HEK293T (cell line): ENCODE measurements at regions not wholly inside any gene's neighbourhood (a gene's known extent, or its start where the extent isn't known, plus 50 kb on each side); places are given as distances from the start of the nearest gene placed in this dataset.

Experiments
- CTCF ChIA-PET: fragments of 350-600 bp; formaldehyde crosslinking; extraction: SDS; loops from one replicate; lab custom pipeline; 2021; ENCODE audit warnings: antibody characterized with exemption, inconsistent platforms; lab: Yijun Ruan, JAX
- POLR2A ChIA-PET: fragments of 350-600 bp; formaldehyde crosslinking; extraction: SDS; loops from one replicate; lab custom pipeline; 2020; ENCODE audit warnings: antibody characterized with exemption, inconsistent platforms; lab: Yijun Ruan, JAX
- DNase-seq: peaks from one replicate; pipeline ENCODE4 v3.0.0; 2012; ENCODE audit warnings: mixed read lengths; ENCODE audit errors: extremely low spot score
- ARNT ChIP-seq: fragments of 450-650 bp; IDR thresholded peaks from 2 replicates; pipeline ENCODE4 v1.6.1; 2017; ENCODE audit warnings: mild to moderate bottlenecking
- BHLHE40 ChIP-seq: fragments of 450-650 bp; IDR thresholded peaks from 2 replicates; pipeline ENCODE4 v1.6.1; 2016; ENCODE audit warnings: mild to moderate bottlenecking, moderate library complexity, borderline replicate concordance
- CTBP1 ChIP-seq: fragments of 450-650 bp; IDR thresholded peaks from 2 replicates; pipeline ENCODE4 v1.6.1; 2016; ENCODE audit warnings: borderline replicate concordance
- ELF4 ChIP-seq: fragments of 450-650 bp; IDR thresholded peaks from 2 replicates; pipeline ENCODE4 v1.6.1; 2017; ENCODE audit warnings: antibody characterized with exemption
- FOXA1 ChIP-seq: fragments of 450-650 bp; IDR thresholded peaks from 2 replicates; pipeline ENCODE4 v1.6.1; 2016; ENCODE audit warnings: mild to moderate bottlenecking
- FOXK2 ChIP-seq: fragments of 450-650 bp; IDR thresholded peaks from 2 replicates; pipeline ENCODE4 v1.6.1; 2016; ENCODE audit warnings: mild to moderate bottlenecking
- FOXM1 ChIP-seq: fragments of 450-650 bp; IDR thresholded peaks from 2 replicates; pipeline ENCODE4 v1.6.1; 2017; ENCODE audit warnings: mild to moderate bottlenecking, borderline replicate concordance
- HDGF ChIP-seq: fragments of 450-650 bp; IDR thresholded peaks from 2 replicates; pipeline ENCODE4 v1.6.1; 2017; ENCODE audit warnings: antibody characterized with exemption, borderline replicate concordance
- L3MBTL2 ChIP-seq: fragments of 450-650 bp; conservative IDR thresholded peaks from 2 replicates; pipeline ENCODE4 v1.6.1; 2016; ENCODE audit warnings: mild to moderate bottlenecking
- LEF1 ChIP-seq: fragments of 450-650 bp; IDR thresholded peaks from 2 replicates; pipeline ENCODE4 v1.6.1; 2017; ENCODE audit warnings: mild to moderate bottlenecking, borderline replicate concordance
- NFRKB ChIP-seq: fragments of 450-650 bp; IDR thresholded peaks from 2 replicates; pipeline ENCODE4 v1.6.1; 2016; ENCODE audit warnings: mild to moderate bottlenecking, moderate library complexity
- SP1 ChIP-seq: fragments of 450-650 bp; IDR thresholded peaks from 2 replicates; pipeline ENCODE4 v1.6.1; 2017
- SUZ12 ChIP-seq: fragments of 450-650 bp; IDR thresholded peaks from 2 replicates; pipeline ENCODE4 v1.6.1; 2016; ENCODE audit warnings: mild to moderate bottlenecking
- TARDBP ChIP-seq: fragments of 450-650 bp; IDR thresholded peaks from 2 replicates; pipeline ENCODE4 v1.6.1; 2016
- ZNF384 ChIP-seq: fragments of 450-650 bp; IDR thresholded peaks from 2 replicates; pipeline ENCODE4 v1.6.1; 2016
- TF ChIP-seq, protein P1 (sequence below): fragments of 450-650 bp; IDR thresholded peaks from 2 replicates; pipeline ENCODE4 v1.6.1; 2016

DNA sequence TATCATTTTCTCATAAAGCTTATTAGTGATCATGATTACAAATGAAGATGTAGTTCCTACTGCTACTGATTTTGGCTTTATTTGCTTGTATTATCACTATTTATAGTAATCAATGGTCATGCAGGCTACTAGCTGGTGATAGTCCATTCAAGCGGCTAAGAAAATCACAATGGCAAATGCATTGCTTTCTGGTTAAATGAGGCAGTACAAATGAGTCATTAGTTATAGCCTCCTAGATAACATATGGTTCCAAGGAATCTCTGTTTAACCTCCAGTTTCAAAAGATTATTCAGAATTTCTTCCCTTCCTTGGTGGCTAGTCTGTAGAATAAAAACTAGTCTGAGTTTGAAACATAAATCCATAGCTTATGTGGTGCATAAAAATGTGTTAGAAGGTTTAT is 141.3 kb upstream of the HTR2A start:
- no peak for DNase-seq
- POLR2A ChIA-PET = no interaction called here
- CTCF ChIA-PET = no interaction called here
- TF ChIP-seq HDGF (no peak), FOXK2 (no peak), NFRKB (no peak), BHLHE40 (no peak), ELF4 (no peak), L3MBTL2 (no peak), ARNT (no peak), SUZ12 (no peak), SP1 (no peak), FOXA1 (no peak), TARDBP (no peak), CTBP1 (no peak), LEF1 (no peak)
- TF ChIP-seq, protein P1, sequence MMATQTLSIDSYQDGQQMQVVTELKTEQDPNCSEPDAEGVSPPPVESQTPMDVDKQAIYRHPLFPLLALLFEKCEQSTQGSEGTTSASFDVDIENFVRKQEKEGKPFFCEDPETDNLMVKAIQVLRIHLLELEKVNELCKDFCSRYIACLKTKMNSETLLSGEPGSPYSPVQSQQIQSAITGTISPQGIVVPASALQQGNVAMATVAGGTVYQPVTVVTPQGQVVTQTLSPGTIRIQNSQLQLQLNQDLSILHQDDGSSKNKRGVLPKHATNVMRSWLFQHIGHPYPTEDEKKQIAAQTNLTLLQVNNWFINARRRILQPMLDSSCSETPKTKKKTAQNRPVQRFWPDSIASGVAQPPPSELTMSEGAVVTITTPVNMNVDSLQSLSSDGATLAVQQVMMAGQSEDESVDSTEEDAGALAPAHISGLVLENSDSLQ = no peak

DNA sequence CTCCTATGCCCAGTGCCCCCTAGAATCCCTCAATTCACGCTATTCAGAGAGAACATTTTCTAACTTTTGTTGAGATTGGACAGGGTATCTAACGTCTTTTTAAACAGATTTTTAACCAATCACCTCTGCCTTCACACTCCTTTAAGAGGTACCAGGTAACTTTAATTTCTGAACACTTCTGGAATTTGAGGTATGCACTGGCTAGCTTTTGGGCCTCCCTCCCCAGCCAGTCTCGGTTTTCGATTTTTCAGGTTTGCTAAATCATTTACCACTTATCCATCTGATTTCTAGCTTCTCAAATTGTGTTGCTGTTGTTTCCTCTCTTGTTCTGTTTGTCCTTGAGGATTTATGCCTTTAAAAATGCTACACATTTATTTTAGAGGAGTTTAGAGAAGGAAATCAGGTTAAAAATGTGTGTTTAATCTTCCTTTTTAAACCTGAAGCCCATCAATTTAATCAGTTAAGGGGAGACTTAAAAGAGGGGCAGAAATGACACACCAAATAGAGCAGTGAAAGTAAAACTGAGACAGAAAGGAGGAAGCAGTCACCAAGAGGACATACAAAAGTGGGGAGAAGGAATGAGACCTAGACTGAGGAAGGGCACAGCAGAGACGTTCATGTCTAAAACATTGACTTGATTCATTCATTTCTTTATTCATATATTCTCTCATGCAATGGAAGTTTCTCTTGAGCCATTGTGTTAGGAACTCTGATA is 139.6 kb upstream of the HTR2A start:
- DNase-seq = no peak
- TF ChIP-seq BHLHE40 = no peak
- no peak for TF ChIP-seq LEF1
- TF ChIP-seq HDGF = no peak
- no peak for TF ChIP-seq ARNT
- no peak for TF ChIP-seq ELF4
- no peak for TF ChIP-seq SP1
- TF ChIP-seq TARDBP = no peak
- TF ChIP-seq, protein P1 = no peak
- TF ChIP-seq ZNF384 = no peak
- no peak for TF ChIP-seq FOXM1
- TF ChIP-seq FOXA1 = no peak
- TF ChIP-seq FOXK2 = no peak
- TF ChIP-seq NFRKB = no peak
- TF ChIP-seq SUZ12 = no peak
- ChIA-PET POLR2A (no interaction called here), CTCF (no interaction called here)

DNA sequence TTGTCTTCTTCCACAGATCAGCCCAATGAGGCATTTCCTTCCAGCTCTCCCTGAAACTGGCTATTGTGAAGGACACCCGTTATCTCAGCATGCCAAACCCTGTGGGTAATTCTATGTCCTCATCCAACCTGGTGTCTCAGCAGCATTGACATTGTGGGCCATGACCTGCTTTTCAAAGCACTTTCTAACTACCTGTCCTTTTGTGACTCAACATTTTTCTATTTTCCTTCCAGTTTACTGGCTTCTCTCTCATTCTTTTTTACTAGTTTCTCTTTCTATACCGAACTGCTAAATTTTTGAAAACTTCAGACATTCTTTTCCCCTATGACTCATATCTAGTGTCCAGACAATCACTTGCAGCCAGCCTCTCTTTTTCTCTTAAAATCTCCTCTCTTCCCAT is 136.4 kb upstream of the HTR2A start:
- ChIA-PET POLR2A (no interaction called here), CTCF (no interaction called here)
- no peak for DNase-seq
- no peak for TF ChIP-seq L3MBTL2

DNA sequence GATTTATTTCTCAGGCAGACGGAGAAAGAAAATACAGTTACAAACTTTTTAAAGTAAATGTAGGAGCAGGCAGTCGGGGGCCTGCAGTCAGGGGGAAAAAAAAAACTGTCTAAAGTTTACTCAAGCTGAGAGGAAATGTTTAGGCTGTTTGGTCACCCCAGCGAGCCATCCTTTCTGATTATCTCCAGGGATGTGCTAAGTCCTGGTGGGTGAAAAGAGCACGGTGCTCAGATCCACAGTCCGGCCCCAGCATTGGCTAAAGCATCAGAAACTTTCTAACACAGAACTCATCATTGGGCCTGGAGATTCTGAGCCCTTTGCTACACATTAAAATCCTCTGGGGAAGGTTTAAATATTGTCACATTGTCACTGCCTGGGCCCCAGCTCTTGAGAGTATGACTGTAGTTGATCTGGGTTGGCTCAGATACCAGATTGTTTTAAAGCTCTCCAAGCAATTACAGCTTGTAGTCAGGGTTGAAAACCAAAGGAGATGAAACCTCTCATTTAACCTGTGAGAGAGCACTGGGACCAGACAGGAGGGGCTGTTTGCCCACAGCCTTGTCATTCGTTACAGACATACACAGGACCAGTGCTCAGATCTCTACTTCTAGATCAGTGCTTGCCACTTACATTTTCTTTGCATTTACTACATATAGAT is 131.1 kb upstream of the HTR2A start:
- TF ChIP-seq L3MBTL2 (no peak), NFRKB (no peak), HDGF (no peak)
- TF ChIP-seq, protein P1 = no peak
- no peak for DNase-seq
- CTCF ChIA-PET = interaction anchor here (0.6 kb wide), 1 partner anchor 36 kb away, joined by 3 read pairs; no protein-coding TSS in a partner anchor
- POLR2A ChIA-PET = no interaction called here

DNA sequence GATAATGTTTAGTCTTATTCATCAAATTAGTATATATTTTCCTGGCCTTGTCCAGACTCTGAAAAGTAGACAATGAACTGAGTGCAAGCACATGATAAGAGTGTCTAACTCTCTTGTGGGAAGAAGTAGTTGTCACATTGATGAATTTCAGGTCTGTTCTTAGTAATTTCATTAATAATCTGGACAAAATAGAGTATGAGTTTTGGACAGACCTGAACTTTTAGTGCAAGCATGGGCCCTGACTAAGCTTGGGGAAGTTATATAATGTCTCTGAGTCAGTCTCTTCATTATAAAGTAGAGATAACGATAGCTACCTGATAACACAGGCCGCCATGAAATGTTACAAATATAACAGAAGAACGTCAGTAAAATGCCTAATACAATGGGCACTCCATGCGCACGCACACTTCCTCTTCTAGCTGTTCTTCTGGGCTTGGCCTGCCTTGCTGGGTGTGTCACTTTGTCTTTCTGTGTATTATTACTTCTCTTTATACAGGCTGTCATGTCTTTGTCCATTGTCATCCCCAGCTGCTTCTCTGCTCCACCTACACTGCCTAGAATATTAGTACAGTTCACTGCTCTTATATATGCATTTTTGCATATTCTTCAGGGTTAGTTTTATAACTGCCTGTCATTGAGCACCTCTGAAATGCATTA is 129.1 kb upstream of the HTR2A start:
- no peak for TF ChIP-seq ZNF384
- no peak for TF ChIP-seq TARDBP
- no peak for TF ChIP-seq NFRKB
- no peak for TF ChIP-seq ARNT
- no peak for TF ChIP-seq FOXK2
- TF ChIP-seq SUZ12 = no peak
- no peak for TF ChIP-seq FOXM1
- TF ChIP-seq BHLHE40 = no peak
- no peak for TF ChIP-seq FOXA1
- no peak for DNase-seq
- ChIA-PET POLR2A (no interaction called here), CTCF (no interaction called here)

DNA sequence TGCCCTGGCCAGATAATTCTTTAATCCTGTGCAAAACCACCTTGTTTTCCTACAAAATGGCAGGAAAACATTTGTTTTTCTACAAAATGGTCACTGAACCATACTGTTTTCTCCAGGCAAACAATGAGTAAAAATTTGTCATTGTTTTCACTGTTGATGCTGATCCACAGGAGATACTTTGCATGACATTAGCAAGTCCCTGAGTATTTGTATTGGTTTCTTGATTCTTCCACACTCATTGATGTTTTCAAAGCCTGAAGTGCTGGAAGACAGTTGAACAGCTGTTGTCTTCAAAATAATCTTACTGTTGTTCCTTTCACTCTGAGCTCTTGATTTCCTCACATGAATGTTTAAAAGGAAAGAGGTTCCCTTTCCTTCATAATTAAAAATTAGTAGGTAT is 123.1 kb upstream of the HTR2A start:
- ChIA-PET CTCF (no interaction called here), POLR2A (no interaction called here)
- TF ChIP-seq HDGF (no peak), L3MBTL2 (no peak), ZNF384 (no peak), ARNT (no peak), FOXM1 (no peak), SUZ12 (no peak), LEF1 (no peak), ELF4 (no peak), FOXK2 (no peak), NFRKB (no peak), CTBP1 (no peak), FOXA1 (no peak), SP1 (no peak), TARDBP (no peak), BHLHE40 (no peak)
- TF ChIP-seq, protein P1 = no peak
- no peak for DNase-seq
